CD4-positive, alpha-beta T cell (primary cell): ENCODE measurements at regions not wholly inside any gene's neighbourhood (a gene's known extent, or its start where the extent isn't known, plus 50 kb on each side); places are given as distances from the start of the nearest gene placed in this dataset.

Experiments
- ATAC-seq: fragments of 200-7000 bp; cut with Tn5 transposase; one replicate; pipeline ENCODE4 v1.10.0; 2022; ENCODE audit warnings: mild to moderate bottlenecking; ENCODE audit not compliant: poor library complexity
- CTCF ChIA-PET: fragments of 350-600 bp; sonication (Branson Sonifier 250); formaldehyde crosslinking; loops from one replicate; lab custom pipeline; 2021; ENCODE audit warnings: antibody characterized with exemption, inconsistent platforms; lab: Charles Lee
- POLR2A ChIA-PET: fragments of 350-600 bp; sonication (Branson Sonifier 250); formaldehyde crosslinking; loops from one replicate; lab custom pipeline; 2021; ENCODE audit warnings: antibody characterized with exemption, inconsistent platforms; lab: Charles Lee
- DNase-seq, 14 experiments: peaks; one replicate each; pipeline ENCODE4 v3.0.0-alpha.2; 2013 to 2020; ENCODE audit warnings: mixed read lengths in 2 of 14
- H3K27ac ChIP-seq, 2 donors: one replicate each; pipeline versions ENCODE4 v1.5.1 to v1.7.0; 2013; ENCODE audit warnings: low read length in 2 of 2, low read depth in 1 of 2, mild to moderate bottlenecking in 1 of 2
- H3K27me3 ChIP-seq, 2 experiments: 1 replicate in 1 of 2; 2 replicates in 1 of 2; pipeline versions ENCODE4 v1.6.1 to v1.7.0; 2013; ENCODE audit warnings: low read length in 2 of 2, control low read depth in 1 of 2, mild to moderate bottlenecking in 1 of 2, moderate library complexity in 1 of 2; ENCODE audit not compliant: insufficient read depth in 2 of 2, control insufficient read depth in 1 of 2
- H3K36me3 ChIP-seq: one replicate; pipeline ENCODE4 v1.6.1; 2013; ENCODE audit warnings: low read length, control low read depth; ENCODE audit not compliant: insufficient read depth
- H3K4me1 ChIP-seq: one replicate; pipeline ENCODE4 v1.6.1; 2013; ENCODE audit warnings: low read length, control low read depth; ENCODE audit not compliant: insufficient read depth
- H3K4me3 ChIP-seq: one replicate; pipeline ENCODE4 v1.5.1; 2013; ENCODE audit warnings: mild to moderate bottlenecking, low read length, moderate library complexity
- H3K9me3 ChIP-seq, 2 experiments: 1 replicate in 1 of 2; 2 replicates in 1 of 2; pipeline versions ENCODE4 v1.6.1 to v1.7.0; 2013; ENCODE audit warnings: low read length in 2 of 2, mild to moderate bottlenecking in 2 of 2, control low read depth in 1 of 2, moderate library complexity in 1 of 2; ENCODE audit not compliant: control insufficient read depth in 1 of 2, insufficient read depth in 1 of 2
- H3K27ac Mint-ChIP-seq: one replicate; pipeline ENCODE4 v1.8.0; 2020; ENCODE audit warnings: mixed read lengths
- H3K27me3 Mint-ChIP-seq: one replicate; pipeline ENCODE4 v1.8.0; 2021; ENCODE audit warnings: mixed read lengths
- H3K36me3 Mint-ChIP-seq: one replicate; pipeline ENCODE4 v1.8.0; 2021; ENCODE audit warnings: low read depth, mixed read lengths
- H3K4me1 Mint-ChIP-seq: one replicate; pipeline ENCODE4 v1.8.0; 2021; ENCODE audit warnings: low read depth, mixed read lengths
- H3K4me3 Mint-ChIP-seq: one replicate; pipeline ENCODE4 v1.8.0; 2020; ENCODE audit warnings: mild to moderate bottlenecking, mixed read lengths
- H3K9me3 Mint-ChIP-seq: one replicate; pipeline ENCODE4 v1.8.0; 2020; ENCODE audit warnings: mixed read lengths
- CTCF ChIP-seq: fragments of 200-600 bp; IDR thresholded peaks from one replicate; pipeline ENCODE4 v1.8.0; 2022; ENCODE audit warnings: antibody characterized with exemption, mild to moderate bottlenecking
- intact Hi-C, 2 experiments: fragments of 100-400 bp; cut with DNase I in 1 of 2; cut with micrococcal nuclease in 1 of 2; formaldehyde crosslinking; loops; one replicate each; pipeline versions ENCODE4 v1.15.1 to v1.9.0; 2023 to 2025; cut with DNase I, micrococcal nuclease

DNA sequence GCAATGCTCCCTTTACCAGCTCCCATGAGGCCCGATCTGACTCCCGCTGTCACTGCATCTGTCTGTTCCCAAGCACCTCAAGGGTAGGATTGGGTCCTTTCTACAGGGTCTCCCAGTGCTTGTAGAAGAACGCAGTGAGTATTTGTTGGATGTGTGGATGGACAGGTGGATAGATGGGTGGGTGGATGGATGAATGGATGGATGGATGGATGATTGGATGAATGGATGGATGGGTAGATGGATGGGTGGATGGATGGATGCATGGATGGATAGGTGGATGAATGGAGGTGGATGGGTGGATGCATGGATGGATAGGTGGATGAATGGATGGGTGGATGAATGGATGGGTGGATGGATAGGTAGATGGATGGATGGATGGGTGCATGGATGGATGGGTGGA, 91.6 kb downstream of the HS1BP3 start:
- Mint-ChIP-seq H3K27ac (no peak overlapping the region), H3K27me3 (peaks cover 7% of the 10 kb centered on the region)

GRCh38 chr2:20560011-20560410, 90.9 kb downstream of the HS1BP3 start:
- intact Hi-C loops = no loop called here
- Histone ChIP-seq H3K27ac (no peak overlapping the region), H3K4me1 (no peaks in the 10 kb centered on the region), H3K36me3 (no peaks in the 10 kb centered on the region), H3K4me3 (no peak overlapping the region), H3K27me3 (peaks cover 0 to 2% of the 10 kb centered on the region in 2 experiments), H3K9me3 (no peaks in the 10 kb centered on the region)
- CTCF ChIA-PET = no interaction called here
- no peaks in the 10 kb centered on the region for H3K36me3 Mint-ChIP-seq
- H3K27ac Mint-ChIP-seq = no peak overlapping the region
- ATAC-seq (no peak), DNase-seq (no peak)
- POLR2A ChIA-PET = no interaction called here
- peaks cover 7% of the 10 kb centered on the region for H3K27me3 Mint-ChIP-seq
- H3K4me3 Mint-ChIP-seq = no peak overlapping the region
- TF ChIP-seq CTCF = no peak
- no peaks in the 10 kb centered on the region for H3K4me1 Mint-ChIP-seq
- no peaks in the 10 kb centered on the region for H3K9me3 Mint-ChIP-seq

More for the DNA sequence above, 91.6 kb downstream of the HS1BP3 start:
- intact Hi-C loops = no loop called here
- Mint-ChIP-seq H3K4me3 (no peak overlapping the region), H3K9me3 (no peaks in the 10 kb centered on the region), H3K36me3 (no peaks in the 10 kb centered on the region), H3K4me1 (no peaks in the 10 kb centered on the region)
- ATAC-seq (no peak), DNase-seq (no peak)
- no peak for TF ChIP-seq CTCF
- H3K9me3 ChIP-seq = no peaks in the 10 kb centered on the region
- no peaks in the 10 kb centered on the region for H3K36me3 ChIP-seq
- no peaks in the 10 kb centered on the region for H3K4me1 ChIP-seq
- peaks cover 0 to 2% of the 10 kb centered on the region in 2 experiments for H3K27me3 ChIP-seq
- H3K4me3 ChIP-seq = no peak overlapping the region
- H3K27ac ChIP-seq = no peak overlapping the region
- ChIA-PET POLR2A (no interaction called here), CTCF (no interaction called here)

DNA sequence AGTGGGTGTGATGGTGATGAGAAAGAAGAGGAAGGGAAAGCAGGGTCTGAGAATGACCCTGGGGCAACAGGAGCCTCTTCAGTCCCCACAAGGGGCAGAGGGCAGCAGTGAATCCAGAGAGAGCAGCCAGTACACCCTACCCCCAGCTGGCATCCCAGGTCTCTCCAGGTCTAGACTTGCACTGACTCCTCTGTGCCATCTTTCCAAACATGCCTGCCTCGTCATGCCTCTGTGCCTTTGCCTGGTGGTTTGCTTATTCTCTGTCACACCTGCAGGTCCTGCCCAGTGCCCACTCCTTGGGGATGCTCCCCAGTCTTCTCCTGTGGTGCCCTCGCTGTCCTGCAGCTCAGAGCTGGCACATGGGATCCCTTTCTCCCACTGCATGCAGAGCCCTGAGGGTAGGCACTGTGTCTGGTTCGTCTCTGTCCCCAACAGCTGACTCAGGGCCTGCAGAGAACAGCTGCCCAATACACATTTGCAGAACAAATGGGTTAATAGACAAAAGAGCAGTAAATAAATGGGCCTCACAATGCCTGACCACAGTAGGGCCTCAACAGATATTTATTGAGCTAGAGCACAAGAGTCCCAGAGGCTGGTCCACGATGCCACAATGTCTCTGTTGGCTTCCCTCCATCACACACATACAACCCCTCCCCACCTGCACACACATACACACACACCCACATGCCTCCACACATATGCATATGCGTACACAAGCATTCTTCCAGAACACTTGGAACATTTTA, 89.8 kb downstream of the HS1BP3 start:
- Mint-ChIP-seq H3K27ac (no peak overlapping the region), H3K9me3 (no peaks in the 10 kb centered on the region), H3K4me3 (no peak overlapping the region), H3K27me3 (peaks cover 11% of the 10 kb centered on the region), H3K4me1 (no peaks in the 10 kb centered on the region), H3K36me3 (no peaks in the 10 kb centered on the region)
- CTCF ChIA-PET = no interaction called here
- DNase-seq = no peak
- Histone ChIP-seq H3K9me3 (no peaks in the 10 kb centered on the region), H3K36me3 (no peaks in the 10 kb centered on the region), H3K4me1 (no peaks in the 10 kb centered on the region), H3K4me3 (no peak overlapping the region), H3K27me3 (peaks cover 0 to 2% of the 10 kb centered on the region in 2 experiments), H3K27ac (no peak overlapping the region)
- TF ChIP-seq CTCF = no peak
- POLR2A ChIA-PET = no interaction called here
- no peak for ATAC-seq
- intact Hi-C loops = no loop called here
